SIG-M5 treated with dmso at 0.1 percent for 504 hours (cell line): ENCODE measurements at regions not wholly inside any gene's neighbourhood (a gene's known extent, or its start where the extent isn't known, plus 50 kb on each side); places are given as distances from the start of the nearest gene placed in this dataset.

ENCODE experiments used
- DNase-seq: peaks from one replicate; lab custom pipeline; 2025; ENCODE audit not compliant: unreplicated experiment; lab: John Stamatoyannopoulos, UW

- DNase-seq, result peak; percentile 7
Observed at GRCh38 chr1:193730017-193730416, 543.6 kb upstream of the B3GALT2 start.

GRCh38 chr1:193729429-193729828 is 543.0 kb upstream of the B3GALT2 start:
- DNase-seq, result peak; percentile 6

- no peak for DNase-seq
Observed at GRCh38 chr1:193727850-193728249, 541.4 kb upstream of the B3GALT2 start.

GRCh38 chr1:193726722-193727121 is 540.3 kb upstream of the B3GALT2 start:
- DNase-seq, result no peak

GRCh38 chr1:193712392-193712791 is 526.0 kb upstream of the B3GALT2 start:
- DNase-seq, result no peak

- DNase-seq, result no peak
Observed at GRCh38 chr1:193709607-193710006, 523.2 kb upstream of the B3GALT2 start.

- DNase-seq, result no peak
Observed at GRCh38 chr1:193707271-193708021, 521.0 kb upstream of the B3GALT2 start.

GRCh38 chr1:193706766-193707165 is 520.4 kb upstream of the B3GALT2 start:
- DNase-seq, result no peak

GRCh38 chr1:193705554-193705981 is 519.2 kb upstream of the B3GALT2 start:
- no peak for DNase-seq

- no peak for DNase-seq
Observed at GRCh38 chr1:193703655-193704054, 517.2 kb upstream of the B3GALT2 start.

GRCh38 chr1:193703121-193703520 is 516.7 kb upstream of the B3GALT2 start:
- no peak for DNase-seq

GRCh38 chr1:193701759-193702158 is 515.3 kb upstream of the B3GALT2 start:
- no peak for DNase-seq

- DNase-seq, result no peak
Observed at GRCh38 chr1:193700710-193701355, 514.4 kb upstream of the B3GALT2 start.

- DNase-seq, result no peak
Observed at GRCh38 chr1:193699261-193699660, 512.8 kb upstream of the B3GALT2 start.

GRCh38 chr1:193697776-193698175 is 511.4 kb upstream of the B3GALT2 start:
- no peak for DNase-seq

GRCh38 chr1:193697115-193697762 is 510.8 kb upstream of the B3GALT2 start:
- DNase-seq, result no peak

GRCh38 chr1:193694741-193695140 is 508.3 kb upstream of the B3GALT2 start:
- DNase-seq, result no peak

GRCh38 chr1:193685986-193686385 is 499.6 kb upstream of the B3GALT2 start:
- peak; percentile 40 for DNase-seq

GRCh38 chr1:193681422-193681821 is 495.0 kb upstream of the B3GALT2 start:
- no peak for DNase-seq

GRCh38 chr1:193680924-193681316 is 494.5 kb upstream of the B3GALT2 start:
- DNase-seq, result no peak

- DNase-seq, result no peak
Observed at GRCh38 chr1:193680247-193680923, 494.0 kb upstream of the B3GALT2 start.

GRCh38 chr1:193677874-193678273 is 491.5 kb upstream of the B3GALT2 start:
- DNase-seq, result no peak
